AG09319 (cell line): ENCODE measurements at regions not wholly inside any gene's neighbourhood (a gene's known extent, or its start where the extent isn't known, plus 50 kb on each side); places are given as distances from the start of the nearest gene placed in this dataset.

Experiments used
- DNase-seq: peaks from one replicate; pipeline ENCODE4 v3.0.0-alpha.2; 2010; ENCODE audit warnings: low read depth; ENCODE audit errors: extremely low read depth
- TF ChIP-seq, protein P1 (sequence below): IDR thresholded peaks from 2 replicates; pipeline ENCODE4 v1.5.1; 2011; ENCODE audit warnings: low read depth, mild to moderate bottlenecking, inconsistent platforms, low read length, moderate library complexity

DNA sequence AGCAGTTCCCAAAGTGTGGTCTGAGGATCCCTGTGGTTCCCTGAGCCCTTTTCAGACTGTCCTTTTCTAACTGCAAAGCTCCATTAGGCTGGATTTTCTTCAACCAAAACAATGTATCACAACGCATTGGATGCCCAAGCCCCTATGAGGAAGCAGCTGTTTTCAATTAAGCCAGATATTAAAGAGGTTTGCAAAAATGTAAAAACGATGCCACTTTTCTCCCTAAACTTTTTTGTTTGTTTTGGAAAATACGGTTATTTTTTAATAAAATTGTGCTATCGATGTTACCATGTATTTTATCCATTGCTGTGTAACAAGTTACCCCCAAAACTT is 170.4 kb upstream of the BCOR start:
- no peak for DNase-seq
- TF ChIP-seq, protein P1, sequence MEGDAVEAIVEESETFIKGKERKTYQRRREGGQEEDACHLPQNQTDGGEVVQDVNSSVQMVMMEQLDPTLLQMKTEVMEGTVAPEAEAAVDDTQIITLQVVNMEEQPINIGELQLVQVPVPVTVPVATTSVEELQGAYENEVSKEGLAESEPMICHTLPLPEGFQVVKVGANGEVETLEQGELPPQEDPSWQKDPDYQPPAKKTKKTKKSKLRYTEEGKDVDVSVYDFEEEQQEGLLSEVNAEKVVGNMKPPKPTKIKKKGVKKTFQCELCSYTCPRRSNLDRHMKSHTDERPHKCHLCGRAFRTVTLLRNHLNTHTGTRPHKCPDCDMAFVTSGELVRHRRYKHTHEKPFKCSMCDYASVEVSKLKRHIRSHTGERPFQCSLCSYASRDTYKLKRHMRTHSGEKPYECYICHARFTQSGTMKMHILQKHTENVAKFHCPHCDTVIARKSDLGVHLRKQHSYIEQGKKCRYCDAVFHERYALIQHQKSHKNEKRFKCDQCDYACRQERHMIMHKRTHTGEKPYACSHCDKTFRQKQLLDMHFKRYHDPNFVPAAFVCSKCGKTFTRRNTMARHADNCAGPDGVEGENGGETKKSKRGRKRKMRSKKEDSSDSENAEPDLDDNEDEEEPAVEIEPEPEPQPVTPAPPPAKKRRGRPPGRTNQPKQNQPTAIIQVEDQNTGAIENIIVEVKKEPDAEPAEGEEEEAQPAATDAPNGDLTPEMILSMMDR: no peak

DNA sequence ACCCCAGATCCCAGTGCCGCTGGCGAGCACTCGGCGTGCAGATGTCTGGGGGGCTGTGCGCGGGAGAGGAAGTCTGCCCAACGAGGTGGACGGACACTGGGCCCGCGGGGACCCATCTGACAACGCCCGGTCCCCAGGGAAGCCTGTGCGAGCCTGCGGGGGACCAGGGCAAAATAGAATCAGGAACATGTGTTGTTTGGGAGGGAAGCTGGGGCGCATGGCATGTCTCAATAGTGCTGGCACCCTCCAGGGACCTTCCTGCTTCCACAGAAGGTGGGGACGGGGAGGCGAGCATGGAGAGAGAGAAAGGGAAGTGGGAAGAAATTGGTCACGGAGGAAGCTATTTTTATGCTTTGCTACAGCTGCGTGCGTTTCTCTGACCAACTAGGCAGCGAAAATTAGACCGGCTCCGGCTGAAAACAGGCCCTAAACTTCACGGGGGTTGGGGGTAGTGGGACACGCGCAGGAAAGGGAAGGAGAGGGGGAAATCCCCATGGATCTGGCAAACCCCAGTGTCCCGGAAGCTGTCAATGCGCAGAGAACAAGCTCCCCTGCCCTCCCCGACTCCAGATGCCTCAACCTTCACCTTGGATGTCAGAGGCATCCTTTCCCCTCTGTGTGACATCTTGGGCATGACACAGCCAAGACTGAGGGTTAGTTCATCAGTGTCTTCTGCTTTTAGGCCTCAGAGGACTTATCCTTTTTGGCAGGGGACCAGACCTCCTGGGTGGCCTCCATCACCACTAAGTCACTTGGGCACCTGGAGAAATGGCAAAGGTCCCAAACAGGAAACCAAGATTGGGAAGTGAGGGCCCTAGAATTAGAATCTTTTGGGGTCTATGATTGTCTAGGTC is 169.8 kb upstream of the BCOR start:
- DNase-seq: no peak

DNA sequence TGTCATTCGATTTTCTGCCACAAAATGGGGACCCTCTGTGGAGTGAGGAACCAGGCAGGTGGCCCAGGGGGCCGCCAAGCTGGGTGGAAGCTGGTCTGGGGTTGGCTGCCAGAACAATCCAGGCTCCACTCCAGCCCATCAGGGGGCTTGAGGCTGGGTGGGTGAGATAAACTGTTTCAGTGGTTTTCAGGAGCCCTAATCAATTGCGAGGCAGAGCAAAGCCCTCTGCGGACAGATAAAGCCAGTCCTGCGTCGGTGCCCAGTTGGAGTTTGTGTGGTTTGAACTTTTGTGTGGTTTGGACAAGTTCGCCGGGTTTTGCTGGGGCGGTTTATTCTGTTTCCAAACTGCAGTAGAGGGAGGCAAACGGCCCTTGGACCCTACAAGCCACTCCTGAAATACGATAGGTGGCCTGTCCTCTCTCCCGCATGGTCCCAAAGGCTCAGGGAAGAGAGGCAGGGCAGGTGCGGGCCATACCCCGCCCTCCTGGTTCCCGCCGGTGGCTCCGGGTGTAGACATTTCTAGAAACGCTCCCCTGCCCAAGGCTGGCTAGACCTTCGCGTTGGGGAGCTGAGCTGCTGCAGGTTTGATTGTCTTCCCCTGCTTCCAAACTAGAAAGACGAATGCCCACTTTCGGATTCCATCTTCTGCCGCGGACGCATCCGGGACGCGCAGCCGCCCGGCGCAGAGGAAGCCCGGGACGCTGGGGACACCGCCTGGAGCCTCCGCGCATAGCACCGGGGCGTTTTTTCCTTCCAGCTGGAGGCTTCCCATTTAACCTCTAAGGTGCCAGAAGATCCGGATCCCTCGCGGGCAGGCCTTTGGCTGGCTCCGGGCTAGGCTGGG is 169.0 kb upstream of the BCOR start:
- no peak for DNase-seq
- TF ChIP-seq, protein P1: peak; percentile 79

More for the DNA sequence above, 169.8 kb upstream of the BCOR start:
- TF ChIP-seq, protein P1: no peak

DNA sequence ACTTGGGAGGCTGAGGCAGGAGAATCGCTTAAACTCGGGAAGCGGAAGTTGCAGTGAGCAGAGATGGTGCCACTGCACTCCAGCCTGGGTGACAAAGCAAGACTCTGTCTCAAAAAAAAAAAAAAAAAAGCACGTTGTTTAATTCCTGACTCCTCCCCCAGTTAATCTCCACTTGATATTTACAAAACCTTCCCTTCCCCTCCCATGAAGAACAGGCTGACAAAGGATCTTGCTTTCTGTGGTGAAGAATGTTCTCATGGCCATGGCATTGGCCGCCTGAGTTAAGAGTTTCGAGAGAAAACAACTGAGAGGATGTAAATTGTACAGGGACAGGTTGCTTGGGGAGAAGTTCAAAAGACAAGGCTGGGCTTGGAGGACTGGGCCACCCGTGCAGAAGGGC is 168.2 kb upstream of the BCOR start:
- no peak for DNase-seq
- TF ChIP-seq, protein P1: no peak

DNA sequence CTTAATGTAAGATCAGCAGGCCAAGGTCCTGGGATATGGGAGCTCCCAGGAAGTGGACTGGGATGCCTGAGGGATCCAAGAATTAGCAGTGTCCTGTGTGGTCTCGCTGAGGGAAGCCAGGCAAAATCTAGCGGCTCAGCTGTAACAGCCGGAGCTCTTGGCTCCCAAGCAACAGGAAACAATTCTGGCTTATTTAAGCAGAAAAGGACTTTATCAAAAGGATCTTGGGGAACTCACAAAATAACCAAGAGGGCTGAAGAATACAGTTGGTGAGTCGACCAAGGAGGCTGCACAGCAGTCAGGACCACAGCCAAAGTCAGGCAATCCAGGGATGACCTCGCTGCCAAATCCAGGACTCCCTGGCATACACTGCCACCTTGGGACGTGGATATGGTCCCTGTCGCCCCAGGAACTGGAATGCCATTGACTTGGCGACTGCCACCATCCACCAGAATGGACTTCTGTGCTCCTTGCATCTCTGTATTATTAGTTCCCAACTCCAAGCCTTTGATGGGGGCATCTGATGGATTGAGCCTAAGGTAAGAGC is 165.3 kb upstream of the BCOR start:
- TF ChIP-seq, protein P1: no peak
- DNase-seq: no peak

DNA sequence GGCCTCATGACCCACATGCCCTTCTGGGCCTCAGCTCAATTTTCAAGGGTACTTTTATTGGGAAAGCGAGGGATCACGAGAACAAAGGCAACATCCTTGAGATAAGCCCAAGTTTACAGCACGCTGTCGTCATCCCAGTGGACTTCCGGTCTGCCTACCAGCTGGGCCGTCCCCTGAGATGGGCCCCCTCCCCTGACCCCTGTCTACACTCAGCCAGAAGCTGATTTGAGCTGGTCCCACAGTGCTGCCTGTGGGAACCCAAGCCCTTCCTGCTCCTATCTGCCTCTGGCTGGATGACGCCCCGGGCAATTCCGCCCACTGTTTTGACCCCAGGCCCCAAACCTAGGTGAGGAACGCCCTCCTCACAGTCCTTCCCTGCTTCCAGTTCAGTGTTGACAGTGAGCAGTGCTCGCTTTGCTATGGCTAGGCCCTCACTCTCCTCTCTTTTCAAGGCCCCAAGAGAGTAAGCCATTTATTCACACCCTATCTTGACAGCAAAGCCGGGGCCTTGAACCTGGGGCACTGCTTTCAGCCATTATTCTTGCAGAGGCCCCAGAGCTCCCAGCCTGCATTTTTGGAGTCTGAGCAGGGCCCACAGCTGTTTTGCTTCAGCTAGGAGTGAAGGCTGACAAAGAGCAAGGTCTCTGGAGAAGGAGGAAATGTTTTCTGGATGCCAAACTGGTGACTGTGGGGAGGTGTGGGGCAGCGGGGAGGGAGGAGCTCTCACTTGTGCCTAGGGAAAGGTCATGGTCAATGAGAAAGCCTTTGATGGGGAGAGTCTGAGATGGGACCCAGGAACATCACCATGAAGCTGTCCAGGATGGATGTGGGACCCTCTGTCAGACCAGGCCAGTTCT is 164.6 kb upstream of the BCOR start:
- TF ChIP-seq, protein P1: no peak
- DNase-seq: no peak
